GM12865 (cell line): ENCODE measurements at regions not wholly inside any gene's neighbourhood (a gene's known extent, or its start where the extent isn't known, plus 50 kb on each side); places are given as distances from the start of the nearest gene placed in this dataset.

Experiments used
- DNase-seq: peaks from one replicate; pipeline ENCODE4 v3.0.0; 2010; ENCODE audit warnings: low read depth
- H3K4me3 ChIP-seq: 2 replicates; pipeline ENCODE4 v1.5.1; 2011; ENCODE audit warnings: mild to moderate bottlenecking, low read depth, low read length, control low read depth
- CTCF ChIP-seq: IDR thresholded peaks from 2 replicates; pipeline ENCODE4 v1.5.1; 2011; ENCODE audit warnings: low read length, control low read depth, low read depth, inconsistent platforms; ENCODE audit not compliant: insufficient read depth; ENCODE audit errors: missing control alignments

- DNase-seq = no peak
- TF ChIP-seq CTCF = no peak
Measured at GRCh38 chr1:30045304-30046090, 677.9 kb downstream of the MATN1 start.

DNA sequence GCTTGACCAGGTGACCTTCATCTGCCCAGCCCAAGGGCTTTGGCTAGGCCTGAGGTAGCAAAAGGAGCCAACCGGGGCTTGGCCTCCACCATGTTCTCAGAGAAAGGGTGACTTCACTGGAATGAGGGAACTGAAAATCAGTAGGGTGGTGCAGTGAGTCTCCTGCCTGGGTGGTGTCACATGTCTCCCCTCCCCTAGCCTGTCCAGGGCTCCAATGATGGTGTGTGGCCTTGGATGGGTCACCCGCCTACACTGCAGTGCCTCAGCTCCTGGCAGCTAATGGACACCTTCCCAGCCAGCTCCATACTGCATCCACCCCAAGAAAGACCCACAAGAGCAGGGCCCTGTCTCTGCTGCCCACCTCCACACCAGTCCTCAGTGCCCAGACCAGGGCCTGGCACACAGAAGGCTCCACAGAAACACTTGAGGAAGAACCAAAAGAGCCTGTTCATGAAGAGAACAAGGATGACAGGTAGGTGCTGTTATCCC is 678.7 kb downstream of the MATN1 start:
- no peak for TF ChIP-seq CTCF
- no peak for DNase-seq
- H3K4me3 ChIP-seq = no peak overlapping the region

More at GRCh38 chr1:30045304-30046090, 677.9 kb downstream of the MATN1 start:
- H3K4me3 ChIP-seq = no peak overlapping the region

DNA sequence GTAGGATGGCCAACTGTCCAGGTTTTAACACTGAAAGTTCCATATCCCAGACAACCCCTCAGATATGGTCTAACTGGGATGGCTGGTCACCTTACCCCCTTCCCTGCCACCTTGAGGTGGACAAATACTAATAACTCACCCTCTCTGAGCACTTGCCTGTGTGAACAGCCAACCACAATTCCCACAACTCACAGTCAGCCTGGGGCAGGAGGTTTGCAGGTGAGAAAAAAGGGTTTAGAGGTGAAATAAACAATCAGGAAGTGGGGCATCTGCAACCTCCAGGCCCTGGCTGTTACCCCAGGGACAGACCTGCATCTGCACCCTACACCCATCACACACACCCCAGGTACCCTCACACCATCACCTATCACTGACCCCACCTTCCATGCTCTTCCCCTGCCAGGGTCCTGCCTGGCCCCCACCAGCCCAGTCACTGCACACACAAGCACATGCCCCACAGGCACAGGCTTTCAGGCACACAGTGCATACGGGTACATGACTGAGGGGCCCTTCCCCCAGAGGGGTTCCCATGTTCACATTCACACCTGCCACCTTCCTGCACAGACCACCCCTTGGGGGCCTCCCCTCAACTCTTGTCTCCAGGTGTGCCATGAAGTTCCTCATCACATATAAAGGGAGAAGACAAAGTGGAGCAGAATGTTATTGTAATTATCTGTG is 679.5 kb downstream of the MATN1 start:
- DNase-seq = no peak
- H3K4me3 ChIP-seq = no peak overlapping the region
- no peak for TF ChIP-seq CTCF

DNA sequence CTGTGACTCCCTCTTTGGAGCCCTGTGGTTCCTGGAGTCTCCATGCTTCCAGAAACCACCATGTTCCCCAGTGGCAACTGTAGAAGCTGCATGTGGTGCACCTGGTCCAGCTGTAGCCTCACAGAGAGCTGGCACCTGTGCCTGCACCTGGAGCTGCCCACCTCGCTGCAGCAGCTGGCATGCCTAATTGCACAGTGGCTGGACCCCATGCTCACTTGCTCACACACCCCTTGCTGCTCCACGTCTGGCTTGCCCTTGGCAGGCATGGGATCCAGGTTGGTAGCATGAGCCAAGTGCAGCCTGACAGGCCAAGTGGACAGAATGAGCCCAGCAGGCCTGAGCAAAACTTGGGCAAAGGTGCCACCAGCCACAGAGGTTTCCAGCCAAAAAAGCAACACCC is 680.1 kb downstream of the MATN1 start:
- no peak for DNase-seq
- TF ChIP-seq CTCF = no peak
- H3K4me3 ChIP-seq = no peak overlapping the region

DNA sequence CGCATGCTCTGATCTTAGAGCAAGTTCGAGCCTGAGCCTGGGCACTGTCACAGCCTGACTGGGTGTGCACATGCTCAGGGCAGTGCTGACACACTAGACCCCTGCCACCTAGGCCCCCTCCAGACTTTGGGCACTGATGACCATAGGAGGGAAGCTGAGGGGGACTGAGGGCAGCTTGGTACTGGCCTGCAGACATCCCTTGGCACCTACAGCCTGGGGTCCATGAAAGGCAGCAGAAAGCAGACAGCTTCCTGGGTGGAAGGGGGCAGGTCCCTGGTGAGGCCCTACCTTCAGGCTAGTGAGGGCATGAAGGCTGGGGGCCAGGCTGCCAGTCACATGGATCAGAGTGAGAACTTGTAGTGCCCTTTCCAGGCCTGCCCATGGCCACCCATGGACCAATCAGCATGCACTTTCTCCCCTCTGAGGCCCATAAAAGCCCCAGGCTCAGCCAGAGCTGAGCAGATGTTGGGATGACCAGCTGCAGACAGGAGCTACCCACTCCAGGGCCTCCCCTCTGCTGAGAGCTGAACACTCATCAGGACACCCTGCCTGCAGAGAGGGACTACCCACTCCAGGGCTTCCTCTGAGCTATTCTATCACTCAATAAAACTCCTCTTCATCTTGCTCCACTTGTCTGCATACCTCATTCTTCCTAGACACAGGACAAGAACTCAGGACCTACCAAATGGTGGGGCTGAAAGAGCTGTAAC is 680.8 kb downstream of the MATN1 start:
- DNase-seq = no peak
- no peak overlapping the region for H3K4me3 ChIP-seq
- TF ChIP-seq CTCF = no peak

DNA sequence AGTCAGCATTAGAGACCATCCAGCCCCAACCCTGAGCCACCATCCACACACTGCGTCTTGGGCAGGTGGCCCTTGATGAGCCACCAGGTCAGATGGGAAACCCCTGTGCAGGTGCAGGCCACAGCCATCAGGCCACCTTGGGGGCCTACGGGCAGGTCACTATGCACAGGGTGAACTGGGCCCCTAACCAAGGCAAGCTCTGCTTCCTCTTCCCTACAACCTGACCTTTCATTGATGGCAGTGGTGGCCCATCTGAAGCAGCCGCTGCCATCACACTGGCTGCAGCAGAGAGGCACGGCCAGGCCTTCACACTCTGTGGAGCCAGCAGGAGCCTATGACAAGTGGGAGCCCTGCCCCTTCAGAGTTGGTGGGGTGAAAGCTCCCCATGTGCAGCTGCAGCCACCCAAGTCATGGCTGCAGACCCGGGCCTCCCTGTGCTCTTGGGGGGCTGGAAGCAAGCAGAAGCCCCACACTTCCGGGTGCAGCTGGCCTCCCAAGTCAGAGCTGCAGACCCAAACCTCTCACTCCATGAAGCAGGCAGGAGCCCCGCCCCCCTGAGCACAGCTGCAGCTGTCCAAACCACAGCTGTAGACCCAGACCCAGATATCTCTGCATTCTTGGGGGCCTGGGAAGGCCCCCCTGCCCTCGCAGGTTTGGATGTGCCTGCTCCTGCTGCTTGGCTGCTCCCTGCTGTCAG is 681.5 kb downstream of the MATN1 start:
- no peak for DNase-seq
- H3K4me3 ChIP-seq = no peak overlapping the region
- TF ChIP-seq CTCF = no peak
